GM23338 (cell line): ENCODE measurements at regions not wholly inside any gene's neighbourhood (a gene's known extent, or its start where the extent isn't known, plus 50 kb on each side); places are given as distances from the start of the nearest gene placed in this dataset.

Experiments
- ATAC-seq: fragments of 200-7000 bp; cut with Tn5 transposase; 3 replicates; pipeline ENCODE4 v1.9.1; 2020
- DNase-seq: peaks from one replicate; pipeline ENCODE4 v3.0.0-alpha.2; 2015; ENCODE audit warnings: low spot score
- H2AFZ ChIP-seq: fragments of 200-600 bp; sonication (generic); 2 replicates; pipeline ENCODE4 v1.8.0; 2016; ENCODE audit warnings: antibody characterized with exemption, mild to moderate bottlenecking, moderate library complexity
- H3F3A ChIP-seq: fragments of 200-600 bp; sonication (generic); replicated peaks from 2 replicates; pipeline ENCODE4 v1.8.0; 2017; ENCODE audit warnings: antibody characterized with exemption, mixed run types, low read depth
- H3K27ac ChIP-seq: fragments of 200-600 bp; sonication (generic); 2 replicates; pipeline ENCODE4 v1.6.1; 2016; ENCODE audit warnings: low read depth
- H3K27me3 ChIP-seq: fragments of 200-600 bp; sonication (generic); 2 replicates; pipeline ENCODE4 v1.8.0; 2016; ENCODE audit warnings: mild to moderate bottlenecking, mixed run types, moderate library complexity; ENCODE audit not compliant: insufficient read depth
- H3K36me3 ChIP-seq: fragments of 200-600 bp; sonication (generic); 2 replicates; pipeline ENCODE4 v1.8.0; 2016; ENCODE audit warnings: mild to moderate bottlenecking; ENCODE audit not compliant: insufficient read depth
- H3K4me1 ChIP-seq: fragments of 200-600 bp; sonication (generic); 2 replicates; pipeline ENCODE4 v1.8.0; 2016; ENCODE audit warnings: mild to moderate bottlenecking, moderate library complexity; ENCODE audit not compliant: insufficient read depth
- H3K4me2 ChIP-seq: fragments of 200-600 bp; sonication (generic); 2 replicates; pipeline ENCODE4 v1.7.1; 2017; ENCODE audit warnings: mixed run types
- H3K4me3 ChIP-seq: fragments of 200-600 bp; sonication (generic); 2 replicates; pipeline ENCODE4 v1.6.1; 2016; ENCODE audit warnings: mixed run types
- H3K79me2 ChIP-seq: fragments of 200-600 bp; sonication (generic); replicated peaks from 2 replicates; pipeline ENCODE4 v1.8.0; 2017; ENCODE audit warnings: mild to moderate bottlenecking; ENCODE audit not compliant: insufficient read depth
- H3K9me2 ChIP-seq: fragments of 200-600 bp; sonication (generic); 2 replicates; pipeline ENCODE4 v1.8.0; 2017; ENCODE audit not compliant: insufficient read depth
- H4K20me1 ChIP-seq: fragments of 200-600 bp; sonication (generic); replicated peaks from 2 replicates; pipeline ENCODE4 v1.8.0; 2017; ENCODE audit warnings: mild to moderate bottlenecking; ENCODE audit not compliant: insufficient read depth
- H3K27ac Mint-ChIP-seq: 2 replicates; pipeline ENCODE4 v1.8.0; 2020; ENCODE audit warnings: inconsistent platforms, mild to moderate bottlenecking, moderate library complexity, mixed read lengths
- H3K27me3 Mint-ChIP-seq: 3 replicates; pipeline ENCODE4 v1.8.0; 2022; ENCODE audit warnings: low read depth, mild to moderate bottlenecking, moderate library complexity, mixed read lengths, inconsistent platforms; ENCODE audit not compliant: insufficient read depth, poor library complexity
- H3K36me3 Mint-ChIP-seq: 3 replicates; pipeline ENCODE4 v1.8.0; 2021; ENCODE audit warnings: low read depth, mild to moderate bottlenecking, inconsistent platforms, moderate library complexity, mixed read lengths
- H3K4me1 Mint-ChIP-seq: 3 replicates; pipeline ENCODE4 v1.8.0; 2020; ENCODE audit warnings: mild to moderate bottlenecking, inconsistent platforms, mixed read lengths
- H3K4me3 Mint-ChIP-seq: 3 replicates; pipeline ENCODE4 v1.8.0; 2021; ENCODE audit warnings: moderate library complexity, mild to moderate bottlenecking, inconsistent platforms, mixed read lengths
- H3K9me3 Mint-ChIP-seq: 3 replicates; pipeline ENCODE4 v1.8.0; 2020; ENCODE audit warnings: moderate library complexity, mild to moderate bottlenecking, inconsistent platforms, mixed read lengths
- CREB1 ChIP-seq: fragments of 250-450 bp; sonication (Bioruptor Pico); IDR thresholded peaks from 2 replicates; pipeline ENCODE4 v1.5.0; 2020; ENCODE audit warnings: low read depth, mild to moderate bottlenecking, moderate library complexity
- EZH2 ChIP-seq: fragments of 200-600 bp; sonication (generic); IDR thresholded peaks from one replicate; pipeline ENCODE4 v1.8.0; 2017; ENCODE audit warnings: antibody characterized with exemption, mild to moderate bottlenecking, low read depth; ENCODE audit not compliant: unreplicated experiment
- EZH2phosphoT487 ChIP-seq: fragments of 200-600 bp; sonication (generic); IDR thresholded peaks from one replicate; pipeline ENCODE4 v1.8.1; 2018; ENCODE audit warnings: antibody characterized with exemption; ENCODE audit not compliant: unreplicated experiment
- NANOG ChIP-seq: IDR thresholded peaks from 2 replicates; pipeline ENCODE4 v1.6.1; 2016; ENCODE audit warnings: antibody characterized with exemption, borderline replicate concordance
- POLR2AphosphoS5 ChIP-seq: IDR thresholded peaks from 2 replicates; pipeline ENCODE4 v1.6.1; 2016; ENCODE audit warnings: antibody characterized with exemption, low read depth
- ZNF114 ChIP-seq: fragments of 250-450 bp; sonication (Bioruptor Pico); IDR thresholded peaks from 2 replicates; pipeline ENCODE4 v1.5.0; 2020; ENCODE audit warnings: mild to moderate bottlenecking, moderate library complexity
- ZNF331 ChIP-seq: fragments of 250-450 bp; sonication (Bioruptor Pico); IDR thresholded peaks from 2 replicates; pipeline ENCODE4 v1.5.0; 2020; ENCODE audit warnings: low read depth, mild to moderate bottlenecking, moderate library complexity
- TF ChIP-seq, protein P1 (sequence below), 2 experiments: fragments of 200-600 bp in 1 of 2; sonication (generic) in 1 of 2; conservative IDR thresholded peaks; 2 replicates each; pipeline versions ENCODE4 v1.5.1 to v1.6.1; 2016 to 2017; ENCODE audit warnings: antibody characterized with exemption in 2 of 2, low read depth in 2 of 2, mild to moderate bottlenecking in 2 of 2, moderate library complexity in 1 of 2
- TF ChIP-seq, protein P2 (sequence below): fragments of 250-450 bp; sonication (Bioruptor Pico); IDR thresholded peaks from 2 replicates; pipeline ENCODE4 v1.5.0; 2020; ENCODE audit warnings: mild to moderate bottlenecking, moderate library complexity

DNA sequence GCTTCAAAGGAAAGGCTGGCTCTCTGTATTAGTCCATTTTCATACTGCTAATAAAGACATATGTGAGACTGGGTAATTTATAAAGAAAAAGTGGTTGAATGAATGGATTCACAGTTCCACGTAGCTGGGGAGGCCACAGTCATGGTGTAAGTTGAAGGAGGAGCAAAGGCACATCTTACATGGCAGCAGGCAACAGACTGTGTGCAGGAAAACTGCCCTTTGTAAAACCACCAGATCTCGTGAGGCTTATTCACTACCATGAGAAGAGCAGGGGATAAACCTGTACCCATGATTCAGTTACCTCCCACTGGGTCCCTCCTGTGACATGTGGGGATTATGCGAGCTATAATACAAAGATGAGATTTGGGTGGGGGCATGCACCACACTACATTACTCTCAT is 1486.6 kb downstream of the PCDH7 start:
- peaks cover 12% of the 10 kb centered on the region; the same call in 2 of the 3 replicates for H3K4me1 Mint-ChIP-seq
- no peak for ATAC-seq

More for the DNA sequence above, 1486.6 kb downstream of the PCDH7 start:
- Histone ChIP-seq H3K27me3 (no peaks in the 10 kb centered on the region), H3K4me2 (no peak overlapping the region), H3K36me3 (no peaks in the 10 kb centered on the region), H3K9me2 (peaks cover 18% of the 10 kb centered on the region), H4K20me1 (no peaks in the 10 kb centered on the region), H2AFZ (no peak overlapping the region), H3F3A (no peaks in the 10 kb centered on the region), H3K4me3 (no peak overlapping the region), H3K79me2 (no peaks in the 10 kb centered on the region), H3K27ac (no peak overlapping the region), H3K4me1 (peaks cover 8% of the 10 kb centered on the region; the same call in 1 of the 2 replicates)
- Mint-ChIP-seq H3K36me3 (peaks cover 33% of the 10 kb centered on the region), H3K4me3 (no peak overlapping the region), H3K9me3 (peaks cover 45% of the 10 kb centered on the region), H3K27me3 (no peaks in the 10 kb centered on the region), H3K27ac (no peak overlapping the region)
- no peak for DNase-seq
- no peak for TF ChIP-seq ZNF331 (CRISPR knock-in tag)
- no peak for TF ChIP-seq CREB1 (CRISPR knock-in tag)
- no peak for TF ChIP-seq EZH2
- TF ChIP-seq, protein P1, sequence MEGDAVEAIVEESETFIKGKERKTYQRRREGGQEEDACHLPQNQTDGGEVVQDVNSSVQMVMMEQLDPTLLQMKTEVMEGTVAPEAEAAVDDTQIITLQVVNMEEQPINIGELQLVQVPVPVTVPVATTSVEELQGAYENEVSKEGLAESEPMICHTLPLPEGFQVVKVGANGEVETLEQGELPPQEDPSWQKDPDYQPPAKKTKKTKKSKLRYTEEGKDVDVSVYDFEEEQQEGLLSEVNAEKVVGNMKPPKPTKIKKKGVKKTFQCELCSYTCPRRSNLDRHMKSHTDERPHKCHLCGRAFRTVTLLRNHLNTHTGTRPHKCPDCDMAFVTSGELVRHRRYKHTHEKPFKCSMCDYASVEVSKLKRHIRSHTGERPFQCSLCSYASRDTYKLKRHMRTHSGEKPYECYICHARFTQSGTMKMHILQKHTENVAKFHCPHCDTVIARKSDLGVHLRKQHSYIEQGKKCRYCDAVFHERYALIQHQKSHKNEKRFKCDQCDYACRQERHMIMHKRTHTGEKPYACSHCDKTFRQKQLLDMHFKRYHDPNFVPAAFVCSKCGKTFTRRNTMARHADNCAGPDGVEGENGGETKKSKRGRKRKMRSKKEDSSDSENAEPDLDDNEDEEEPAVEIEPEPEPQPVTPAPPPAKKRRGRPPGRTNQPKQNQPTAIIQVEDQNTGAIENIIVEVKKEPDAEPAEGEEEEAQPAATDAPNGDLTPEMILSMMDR (conservative IDR thresholded peaks at IDR 0.05; ENCODE audit: low read depth in 2 of 2): no peak
- TF ChIP-seq ZNF114 (CRISPR knock-in tag): no peak
- TF ChIP-seq, protein P2, sequence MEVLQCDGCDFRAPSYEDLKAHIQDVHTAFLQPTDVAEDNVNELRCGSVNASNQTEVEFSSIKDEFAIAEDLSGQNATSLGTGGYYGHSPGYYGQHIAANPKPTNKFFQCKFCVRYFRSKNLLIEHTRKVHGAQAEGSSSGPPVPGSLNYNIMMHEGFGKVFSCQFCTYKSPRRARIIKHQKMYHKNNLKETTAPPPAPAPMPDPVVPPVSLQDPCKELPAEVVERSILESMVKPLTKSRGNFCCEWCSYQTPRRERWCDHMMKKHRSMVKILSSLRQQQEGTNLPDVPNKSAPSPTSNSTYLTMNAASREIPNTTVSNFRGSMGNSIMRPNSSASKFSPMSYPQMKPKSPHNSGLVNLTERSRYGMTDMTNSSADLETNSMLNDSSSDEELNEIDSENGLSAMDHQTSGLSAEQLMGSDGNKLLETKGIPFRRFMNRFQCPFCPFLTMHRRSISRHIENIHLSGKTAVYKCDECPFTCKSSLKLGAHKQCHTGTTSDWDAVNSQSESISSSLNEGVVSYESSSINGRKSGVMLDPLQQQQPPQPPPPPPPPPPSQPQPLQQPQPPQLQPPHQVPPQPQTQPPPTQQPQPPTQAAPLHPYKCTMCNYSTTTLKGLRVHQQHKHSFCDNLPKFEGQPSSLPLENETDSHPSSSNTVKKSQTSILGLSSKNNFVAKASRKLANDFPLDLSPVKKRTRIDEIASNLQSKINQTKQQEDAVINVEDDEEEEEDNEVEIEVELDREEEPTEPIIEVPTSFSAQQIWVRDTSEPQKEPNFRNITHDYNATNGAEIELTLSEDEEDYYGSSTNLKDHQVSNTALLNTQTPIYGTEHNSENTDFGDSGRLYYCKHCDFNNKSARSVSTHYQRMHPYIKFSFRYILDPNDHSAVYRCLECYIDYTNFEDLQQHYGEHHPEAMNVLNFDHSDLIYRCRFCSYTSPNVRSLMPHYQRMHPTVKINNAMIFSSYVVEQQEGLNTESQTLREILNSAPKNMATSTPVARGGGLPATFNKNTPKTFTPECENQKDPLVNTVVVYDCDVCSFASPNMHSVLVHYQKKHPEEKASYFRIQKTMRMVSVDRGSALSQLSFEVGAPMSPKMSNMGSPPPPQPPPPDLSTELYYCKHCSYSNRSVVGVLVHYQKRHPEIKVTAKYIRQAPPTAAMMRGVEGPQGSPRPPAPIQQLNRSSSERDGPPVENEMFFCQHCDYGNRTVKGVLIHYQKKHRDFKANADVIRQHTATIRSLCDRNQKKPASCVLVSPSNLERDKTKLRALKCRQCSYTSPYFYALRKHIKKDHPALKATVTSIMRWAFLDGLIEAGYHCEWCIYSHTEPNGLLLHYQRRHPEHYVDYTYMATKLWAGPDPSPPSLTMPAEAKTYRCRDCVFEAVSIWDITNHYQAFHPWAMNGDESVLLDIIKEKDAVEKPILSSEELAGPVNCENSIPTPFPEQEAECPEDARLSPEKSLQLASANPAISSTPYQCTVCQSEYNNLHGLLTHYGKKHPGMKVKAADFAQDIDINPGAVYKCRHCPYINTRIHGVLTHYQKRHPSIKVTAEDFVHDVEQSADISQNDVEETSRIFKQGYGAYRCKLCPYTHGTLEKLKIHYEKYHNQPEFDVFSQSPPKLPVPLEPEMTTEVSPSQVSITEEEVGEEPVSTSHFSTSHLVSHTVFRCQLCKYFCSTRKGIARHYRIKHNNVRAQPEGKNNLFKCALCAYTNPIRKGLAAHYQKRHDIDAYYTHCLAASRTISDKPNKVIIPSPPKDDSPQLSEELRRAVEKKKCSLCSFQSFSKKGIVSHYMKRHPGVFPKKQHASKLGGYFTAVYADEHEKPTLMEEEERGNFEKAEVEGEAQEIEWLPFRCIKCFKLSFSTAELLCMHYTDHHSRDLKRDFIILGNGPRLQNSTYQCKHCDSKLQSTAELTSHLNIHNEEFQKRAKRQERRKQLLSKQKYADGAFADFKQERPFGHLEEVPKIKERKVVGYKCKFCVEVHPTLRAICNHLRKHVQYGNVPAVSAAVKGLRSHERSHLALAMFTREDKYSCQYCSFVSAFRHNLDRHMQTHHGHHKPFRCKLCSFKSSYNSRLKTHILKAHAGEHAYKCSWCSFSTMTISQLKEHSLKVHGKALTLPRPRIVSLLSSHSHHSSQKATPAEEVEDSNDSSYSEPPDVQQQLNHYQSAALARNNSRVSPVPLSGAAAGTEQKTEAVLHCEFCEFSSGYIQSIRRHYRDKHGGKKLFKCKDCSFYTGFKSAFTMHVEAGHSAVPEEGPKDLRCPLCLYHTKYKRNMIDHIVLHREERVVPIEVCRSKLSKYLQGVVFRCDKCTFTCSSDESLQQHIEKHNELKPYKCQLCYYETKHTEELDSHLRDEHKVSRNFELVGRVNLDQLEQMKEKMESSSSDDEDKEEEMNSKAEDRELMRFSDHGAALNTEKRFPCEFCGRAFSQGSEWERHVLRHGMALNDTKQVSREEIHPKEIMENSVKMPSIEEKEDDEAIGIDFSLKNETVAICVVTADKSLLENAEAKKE (CRISPR knock-in tag): no peak
- TF ChIP-seq EZH2phosphoT487: no peak
- TF ChIP-seq NANOG: no peak
- no peak for TF ChIP-seq POLR2AphosphoS5
